GM23338 (cell line): ENCODE measurements at regions not wholly inside any gene's neighbourhood (a gene's known extent, or its start where the extent isn't known, plus 50 kb on each side); places are given as distances from the start of the nearest gene placed in this dataset.

Experiments used
- ATAC-seq: fragments of 200-7000 bp; cut with Tn5 transposase; 3 replicates; pipeline ENCODE4 v1.9.1; 2020
- DNase-seq: peaks from one replicate; pipeline ENCODE4 v3.0.0-alpha.2; 2015; ENCODE audit warnings: low spot score
- H2AFZ ChIP-seq: fragments of 200-600 bp; sonication (generic); 2 replicates; pipeline ENCODE4 v1.8.0; 2016; ENCODE audit warnings: antibody characterized with exemption, mild to moderate bottlenecking, moderate library complexity
- H3F3A ChIP-seq: fragments of 200-600 bp; sonication (generic); replicated peaks from 2 replicates; pipeline ENCODE4 v1.8.0; 2017; ENCODE audit warnings: antibody characterized with exemption, mixed run types, low read depth
- H3K27ac ChIP-seq: fragments of 200-600 bp; sonication (generic); 2 replicates; pipeline ENCODE4 v1.6.1; 2016; ENCODE audit warnings: low read depth
- H3K27me3 ChIP-seq: fragments of 200-600 bp; sonication (generic); 2 replicates; pipeline ENCODE4 v1.8.0; 2016; ENCODE audit warnings: mild to moderate bottlenecking, mixed run types, moderate library complexity; ENCODE audit not compliant: insufficient read depth
- H3K36me3 ChIP-seq: fragments of 200-600 bp; sonication (generic); 2 replicates; pipeline ENCODE4 v1.8.0; 2016; ENCODE audit warnings: mild to moderate bottlenecking; ENCODE audit not compliant: insufficient read depth
- H3K4me1 ChIP-seq: fragments of 200-600 bp; sonication (generic); 2 replicates; pipeline ENCODE4 v1.8.0; 2016; ENCODE audit warnings: mild to moderate bottlenecking, moderate library complexity; ENCODE audit not compliant: insufficient read depth
- H3K4me2 ChIP-seq: fragments of 200-600 bp; sonication (generic); 2 replicates; pipeline ENCODE4 v1.7.1; 2017; ENCODE audit warnings: mixed run types
- H3K4me3 ChIP-seq: fragments of 200-600 bp; sonication (generic); 2 replicates; pipeline ENCODE4 v1.6.1; 2016; ENCODE audit warnings: mixed run types
- H3K79me2 ChIP-seq: fragments of 200-600 bp; sonication (generic); replicated peaks from 2 replicates; pipeline ENCODE4 v1.8.0; 2017; ENCODE audit warnings: mild to moderate bottlenecking; ENCODE audit not compliant: insufficient read depth
- H3K9me2 ChIP-seq: fragments of 200-600 bp; sonication (generic); 2 replicates; pipeline ENCODE4 v1.8.0; 2017; ENCODE audit not compliant: insufficient read depth
- H4K20me1 ChIP-seq: fragments of 200-600 bp; sonication (generic); replicated peaks from 2 replicates; pipeline ENCODE4 v1.8.0; 2017; ENCODE audit warnings: mild to moderate bottlenecking; ENCODE audit not compliant: insufficient read depth
- H3K27ac Mint-ChIP-seq: 2 replicates; pipeline ENCODE4 v1.8.0; 2020; ENCODE audit warnings: inconsistent platforms, mild to moderate bottlenecking, moderate library complexity, mixed read lengths
- H3K27me3 Mint-ChIP-seq: 3 replicates; pipeline ENCODE4 v1.8.0; 2022; ENCODE audit warnings: low read depth, mild to moderate bottlenecking, moderate library complexity, mixed read lengths, inconsistent platforms; ENCODE audit not compliant: insufficient read depth, poor library complexity
- H3K36me3 Mint-ChIP-seq: 3 replicates; pipeline ENCODE4 v1.8.0; 2021; ENCODE audit warnings: low read depth, mild to moderate bottlenecking, inconsistent platforms, moderate library complexity, mixed read lengths
- H3K4me1 Mint-ChIP-seq: 3 replicates; pipeline ENCODE4 v1.8.0; 2020; ENCODE audit warnings: mild to moderate bottlenecking, inconsistent platforms, mixed read lengths
- H3K4me3 Mint-ChIP-seq: 3 replicates; pipeline ENCODE4 v1.8.0; 2021; ENCODE audit warnings: moderate library complexity, mild to moderate bottlenecking, inconsistent platforms, mixed read lengths
- H3K9me3 Mint-ChIP-seq: 3 replicates; pipeline ENCODE4 v1.8.0; 2020; ENCODE audit warnings: moderate library complexity, mild to moderate bottlenecking, inconsistent platforms, mixed read lengths
- CREB1 ChIP-seq: fragments of 250-450 bp; sonication (Bioruptor Pico); IDR thresholded peaks from 2 replicates; pipeline ENCODE4 v1.5.0; 2020; ENCODE audit warnings: low read depth, mild to moderate bottlenecking, moderate library complexity
- EZH2 ChIP-seq: fragments of 200-600 bp; sonication (generic); IDR thresholded peaks from one replicate; pipeline ENCODE4 v1.8.0; 2017; ENCODE audit warnings: antibody characterized with exemption, mild to moderate bottlenecking, low read depth; ENCODE audit not compliant: unreplicated experiment
- EZH2phosphoT487 ChIP-seq: fragments of 200-600 bp; sonication (generic); IDR thresholded peaks from one replicate; pipeline ENCODE4 v1.8.1; 2018; ENCODE audit warnings: antibody characterized with exemption; ENCODE audit not compliant: unreplicated experiment
- JUNB ChIP-seq: IDR thresholded peaks from one replicate; pipeline ENCODE4 v1.6.1; 2016; ENCODE audit warnings: antibody characterized with exemption; ENCODE audit not compliant: unreplicated experiment
- NANOG ChIP-seq: IDR thresholded peaks from 2 replicates; pipeline ENCODE4 v1.6.1; 2016; ENCODE audit warnings: antibody characterized with exemption, borderline replicate concordance
- POLR2AphosphoS5 ChIP-seq: IDR thresholded peaks from 2 replicates; pipeline ENCODE4 v1.6.1; 2016; ENCODE audit warnings: antibody characterized with exemption, low read depth
- STAT1 ChIP-seq: IDR thresholded peaks from one replicate; pipeline ENCODE4 v1.6.1; 2016; ENCODE audit warnings: antibody characterized with exemption; ENCODE audit not compliant: unreplicated experiment
- ZNF114 ChIP-seq: fragments of 250-450 bp; sonication (Bioruptor Pico); IDR thresholded peaks from 2 replicates; pipeline ENCODE4 v1.5.0; 2020; ENCODE audit warnings: mild to moderate bottlenecking, moderate library complexity
- ZNF331 ChIP-seq: fragments of 250-450 bp; sonication (Bioruptor Pico); IDR thresholded peaks from 2 replicates; pipeline ENCODE4 v1.5.0; 2020; ENCODE audit warnings: low read depth, mild to moderate bottlenecking, moderate library complexity
- TF ChIP-seq, protein P1 (sequence below): IDR thresholded peaks from 2 replicates; pipeline ENCODE4 v1.6.1; 2016; ENCODE audit warnings: antibody characterized with exemption
- TF ChIP-seq, protein P2 (sequence below): fragments of 250-450 bp; sonication (Bioruptor Pico); IDR thresholded peaks from 2 replicates; pipeline ENCODE4 v1.5.0; 2020; ENCODE audit warnings: mild to moderate bottlenecking, moderate library complexity
- TF ChIP-seq, protein P3 (sequence below): IDR thresholded peaks from one replicate; pipeline ENCODE4 v1.6.1; 2018; ENCODE audit warnings: antibody characterized with exemption; ENCODE audit not compliant: unreplicated experiment
- TF ChIP-seq, protein P4 (sequence below), 2 experiments: fragments of 200-600 bp in 1 of 2; sonication (generic) in 1 of 2; conservative IDR thresholded peaks; 2 replicates each; pipeline versions ENCODE4 v1.5.1 to v1.6.1; 2016 to 2017; ENCODE audit warnings: antibody characterized with exemption in 2 of 2, low read depth in 2 of 2, mild to moderate bottlenecking in 2 of 2, moderate library complexity in 1 of 2

DNA sequence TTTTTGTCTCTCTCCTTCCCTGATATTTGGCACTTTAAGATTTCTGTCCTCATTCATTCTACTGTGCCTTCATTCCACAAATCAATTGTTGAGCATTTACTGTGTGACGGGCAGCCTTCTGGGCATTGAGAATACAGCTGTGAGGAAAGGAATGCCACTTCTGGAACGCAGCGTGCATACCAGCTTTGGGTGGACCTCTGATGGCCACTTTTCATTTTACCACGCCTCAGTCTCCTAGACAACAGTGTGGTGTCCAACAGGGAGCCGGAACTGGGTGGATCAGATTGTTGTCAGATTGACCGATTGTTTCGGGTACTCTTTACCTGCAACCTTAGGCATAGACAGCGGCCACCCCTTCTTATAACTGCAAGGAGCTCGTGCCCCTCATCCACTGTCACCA, 222.7 kb upstream of the DPP6 start:
- peaks cover 92% of the 10 kb centered on the region for H3K9me3 Mint-ChIP-seq
- peaks cover 4% of the 10 kb centered on the region for H3K27me3 Mint-ChIP-seq

More for the DNA sequence above, 222.7 kb upstream of the DPP6 start:
- H3K4me1 Mint-ChIP-seq, result no peaks in the 10 kb centered on the region
- TF ChIP-seq, protein P1, sequence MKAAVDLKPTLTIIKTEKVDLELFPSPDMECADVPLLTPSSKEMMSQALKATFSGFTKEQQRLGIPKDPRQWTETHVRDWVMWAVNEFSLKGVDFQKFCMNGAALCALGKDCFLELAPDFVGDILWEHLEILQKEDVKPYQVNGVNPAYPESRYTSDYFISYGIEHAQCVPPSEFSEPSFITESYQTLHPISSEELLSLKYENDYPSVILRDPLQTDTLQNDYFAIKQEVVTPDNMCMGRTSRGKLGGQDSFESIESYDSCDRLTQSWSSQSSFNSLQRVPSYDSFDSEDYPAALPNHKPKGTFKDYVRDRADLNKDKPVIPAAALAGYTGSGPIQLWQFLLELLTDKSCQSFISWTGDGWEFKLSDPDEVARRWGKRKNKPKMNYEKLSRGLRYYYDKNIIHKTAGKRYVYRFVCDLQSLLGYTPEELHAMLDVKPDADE, result no peak
- TF ChIP-seq, protein P2, sequence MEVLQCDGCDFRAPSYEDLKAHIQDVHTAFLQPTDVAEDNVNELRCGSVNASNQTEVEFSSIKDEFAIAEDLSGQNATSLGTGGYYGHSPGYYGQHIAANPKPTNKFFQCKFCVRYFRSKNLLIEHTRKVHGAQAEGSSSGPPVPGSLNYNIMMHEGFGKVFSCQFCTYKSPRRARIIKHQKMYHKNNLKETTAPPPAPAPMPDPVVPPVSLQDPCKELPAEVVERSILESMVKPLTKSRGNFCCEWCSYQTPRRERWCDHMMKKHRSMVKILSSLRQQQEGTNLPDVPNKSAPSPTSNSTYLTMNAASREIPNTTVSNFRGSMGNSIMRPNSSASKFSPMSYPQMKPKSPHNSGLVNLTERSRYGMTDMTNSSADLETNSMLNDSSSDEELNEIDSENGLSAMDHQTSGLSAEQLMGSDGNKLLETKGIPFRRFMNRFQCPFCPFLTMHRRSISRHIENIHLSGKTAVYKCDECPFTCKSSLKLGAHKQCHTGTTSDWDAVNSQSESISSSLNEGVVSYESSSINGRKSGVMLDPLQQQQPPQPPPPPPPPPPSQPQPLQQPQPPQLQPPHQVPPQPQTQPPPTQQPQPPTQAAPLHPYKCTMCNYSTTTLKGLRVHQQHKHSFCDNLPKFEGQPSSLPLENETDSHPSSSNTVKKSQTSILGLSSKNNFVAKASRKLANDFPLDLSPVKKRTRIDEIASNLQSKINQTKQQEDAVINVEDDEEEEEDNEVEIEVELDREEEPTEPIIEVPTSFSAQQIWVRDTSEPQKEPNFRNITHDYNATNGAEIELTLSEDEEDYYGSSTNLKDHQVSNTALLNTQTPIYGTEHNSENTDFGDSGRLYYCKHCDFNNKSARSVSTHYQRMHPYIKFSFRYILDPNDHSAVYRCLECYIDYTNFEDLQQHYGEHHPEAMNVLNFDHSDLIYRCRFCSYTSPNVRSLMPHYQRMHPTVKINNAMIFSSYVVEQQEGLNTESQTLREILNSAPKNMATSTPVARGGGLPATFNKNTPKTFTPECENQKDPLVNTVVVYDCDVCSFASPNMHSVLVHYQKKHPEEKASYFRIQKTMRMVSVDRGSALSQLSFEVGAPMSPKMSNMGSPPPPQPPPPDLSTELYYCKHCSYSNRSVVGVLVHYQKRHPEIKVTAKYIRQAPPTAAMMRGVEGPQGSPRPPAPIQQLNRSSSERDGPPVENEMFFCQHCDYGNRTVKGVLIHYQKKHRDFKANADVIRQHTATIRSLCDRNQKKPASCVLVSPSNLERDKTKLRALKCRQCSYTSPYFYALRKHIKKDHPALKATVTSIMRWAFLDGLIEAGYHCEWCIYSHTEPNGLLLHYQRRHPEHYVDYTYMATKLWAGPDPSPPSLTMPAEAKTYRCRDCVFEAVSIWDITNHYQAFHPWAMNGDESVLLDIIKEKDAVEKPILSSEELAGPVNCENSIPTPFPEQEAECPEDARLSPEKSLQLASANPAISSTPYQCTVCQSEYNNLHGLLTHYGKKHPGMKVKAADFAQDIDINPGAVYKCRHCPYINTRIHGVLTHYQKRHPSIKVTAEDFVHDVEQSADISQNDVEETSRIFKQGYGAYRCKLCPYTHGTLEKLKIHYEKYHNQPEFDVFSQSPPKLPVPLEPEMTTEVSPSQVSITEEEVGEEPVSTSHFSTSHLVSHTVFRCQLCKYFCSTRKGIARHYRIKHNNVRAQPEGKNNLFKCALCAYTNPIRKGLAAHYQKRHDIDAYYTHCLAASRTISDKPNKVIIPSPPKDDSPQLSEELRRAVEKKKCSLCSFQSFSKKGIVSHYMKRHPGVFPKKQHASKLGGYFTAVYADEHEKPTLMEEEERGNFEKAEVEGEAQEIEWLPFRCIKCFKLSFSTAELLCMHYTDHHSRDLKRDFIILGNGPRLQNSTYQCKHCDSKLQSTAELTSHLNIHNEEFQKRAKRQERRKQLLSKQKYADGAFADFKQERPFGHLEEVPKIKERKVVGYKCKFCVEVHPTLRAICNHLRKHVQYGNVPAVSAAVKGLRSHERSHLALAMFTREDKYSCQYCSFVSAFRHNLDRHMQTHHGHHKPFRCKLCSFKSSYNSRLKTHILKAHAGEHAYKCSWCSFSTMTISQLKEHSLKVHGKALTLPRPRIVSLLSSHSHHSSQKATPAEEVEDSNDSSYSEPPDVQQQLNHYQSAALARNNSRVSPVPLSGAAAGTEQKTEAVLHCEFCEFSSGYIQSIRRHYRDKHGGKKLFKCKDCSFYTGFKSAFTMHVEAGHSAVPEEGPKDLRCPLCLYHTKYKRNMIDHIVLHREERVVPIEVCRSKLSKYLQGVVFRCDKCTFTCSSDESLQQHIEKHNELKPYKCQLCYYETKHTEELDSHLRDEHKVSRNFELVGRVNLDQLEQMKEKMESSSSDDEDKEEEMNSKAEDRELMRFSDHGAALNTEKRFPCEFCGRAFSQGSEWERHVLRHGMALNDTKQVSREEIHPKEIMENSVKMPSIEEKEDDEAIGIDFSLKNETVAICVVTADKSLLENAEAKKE (CRISPR knock-in tag), result no peak
- TF ChIP-seq, protein P3, sequence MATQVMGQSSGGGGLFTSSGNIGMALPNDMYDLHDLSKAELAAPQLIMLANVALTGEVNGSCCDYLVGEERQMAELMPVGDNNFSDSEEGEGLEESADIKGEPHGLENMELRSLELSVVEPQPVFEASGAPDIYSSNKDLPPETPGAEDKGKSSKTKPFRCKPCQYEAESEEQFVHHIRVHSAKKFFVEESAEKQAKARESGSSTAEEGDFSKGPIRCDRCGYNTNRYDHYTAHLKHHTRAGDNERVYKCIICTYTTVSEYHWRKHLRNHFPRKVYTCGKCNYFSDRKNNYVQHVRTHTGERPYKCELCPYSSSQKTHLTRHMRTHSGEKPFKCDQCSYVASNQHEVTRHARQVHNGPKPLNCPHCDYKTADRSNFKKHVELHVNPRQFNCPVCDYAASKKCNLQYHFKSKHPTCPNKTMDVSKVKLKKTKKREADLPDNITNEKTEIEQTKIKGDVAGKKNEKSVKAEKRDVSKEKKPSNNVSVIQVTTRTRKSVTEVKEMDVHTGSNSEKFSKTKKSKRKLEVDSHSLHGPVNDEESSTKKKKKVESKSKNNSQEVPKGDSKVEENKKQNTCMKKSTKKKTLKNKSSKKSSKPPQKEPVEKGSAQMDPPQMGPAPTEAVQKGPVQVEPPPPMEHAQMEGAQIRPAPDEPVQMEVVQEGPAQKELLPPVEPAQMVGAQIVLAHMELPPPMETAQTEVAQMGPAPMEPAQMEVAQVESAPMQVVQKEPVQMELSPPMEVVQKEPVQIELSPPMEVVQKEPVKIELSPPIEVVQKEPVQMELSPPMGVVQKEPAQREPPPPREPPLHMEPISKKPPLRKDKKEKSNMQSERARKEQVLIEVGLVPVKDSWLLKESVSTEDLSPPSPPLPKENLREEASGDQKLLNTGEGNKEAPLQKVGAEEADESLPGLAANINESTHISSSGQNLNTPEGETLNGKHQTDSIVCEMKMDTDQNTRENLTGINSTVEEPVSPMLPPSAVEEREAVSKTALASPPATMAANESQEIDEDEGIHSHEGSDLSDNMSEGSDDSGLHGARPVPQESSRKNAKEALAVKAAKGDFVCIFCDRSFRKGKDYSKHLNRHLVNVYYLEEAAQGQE, result no peak
- TF ChIP-seq POLR2AphosphoS5, result no peak
- TF ChIP-seq STAT1, result no peak
- no peak for TF ChIP-seq NANOG
- no peak for TF ChIP-seq EZH2phosphoT487
- TF ChIP-seq JUNB, result no peak
- TF ChIP-seq EZH2, result no peak
- TF ChIP-seq ZNF331 (CRISPR knock-in tag), result no peak
- TF ChIP-seq CREB1 (CRISPR knock-in tag), result no peak
- TF ChIP-seq ZNF114 (CRISPR knock-in tag), result no peak
- TF ChIP-seq, protein P4, sequence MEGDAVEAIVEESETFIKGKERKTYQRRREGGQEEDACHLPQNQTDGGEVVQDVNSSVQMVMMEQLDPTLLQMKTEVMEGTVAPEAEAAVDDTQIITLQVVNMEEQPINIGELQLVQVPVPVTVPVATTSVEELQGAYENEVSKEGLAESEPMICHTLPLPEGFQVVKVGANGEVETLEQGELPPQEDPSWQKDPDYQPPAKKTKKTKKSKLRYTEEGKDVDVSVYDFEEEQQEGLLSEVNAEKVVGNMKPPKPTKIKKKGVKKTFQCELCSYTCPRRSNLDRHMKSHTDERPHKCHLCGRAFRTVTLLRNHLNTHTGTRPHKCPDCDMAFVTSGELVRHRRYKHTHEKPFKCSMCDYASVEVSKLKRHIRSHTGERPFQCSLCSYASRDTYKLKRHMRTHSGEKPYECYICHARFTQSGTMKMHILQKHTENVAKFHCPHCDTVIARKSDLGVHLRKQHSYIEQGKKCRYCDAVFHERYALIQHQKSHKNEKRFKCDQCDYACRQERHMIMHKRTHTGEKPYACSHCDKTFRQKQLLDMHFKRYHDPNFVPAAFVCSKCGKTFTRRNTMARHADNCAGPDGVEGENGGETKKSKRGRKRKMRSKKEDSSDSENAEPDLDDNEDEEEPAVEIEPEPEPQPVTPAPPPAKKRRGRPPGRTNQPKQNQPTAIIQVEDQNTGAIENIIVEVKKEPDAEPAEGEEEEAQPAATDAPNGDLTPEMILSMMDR (conservative IDR thresholded peaks at IDR 0.05; ENCODE audit: low read depth in 2 of 2), result no peak
- no peaks in the 10 kb centered on the region for H3K79me2 ChIP-seq
- no peak overlapping the region for H3K4me2 ChIP-seq
- no peaks in the 10 kb centered on the region for H3K4me1 ChIP-seq
- H3K36me3 ChIP-seq, result peaks cover 11% of the 10 kb centered on the region
- peaks cover 15% of the 10 kb centered on the region for H3K36me3 Mint-ChIP-seq
- no peak overlapping the region for H3K27ac Mint-ChIP-seq
- no peaks in the 10 kb centered on the region for H3K27me3 ChIP-seq
- H2AFZ ChIP-seq, result no peak overlapping the region
- H3K9me2 ChIP-seq, result no peaks in the 10 kb centered on the region
- DNase-seq (no peak), ATAC-seq (no peak)
- no peak overlapping the region for H3K4me3 Mint-ChIP-seq
- H3F3A ChIP-seq, result no peaks in the 10 kb centered on the region
- no peak overlapping the region for H3K27ac ChIP-seq
- no peaks in the 10 kb centered on the region for H4K20me1 ChIP-seq
- no peak overlapping the region for H3K4me3 ChIP-seq
